ENCODE measurements at regions not wholly inside any gene's neighbourhood (a gene's known extent, or its start where the extent isn't known, plus 50 kb on each side); places are given as distances from the start of the nearest gene placed in this dataset.

GRCh38 chr1:91160363-91161075, 138.7 kb upstream of the ZNF644 start:
- peak in 1 of 42 donors; percentile 9 for DNase-seq
- intact Hi-C loops (cut with DNase I), result no loop called here

- peak in 1 of 42 donors; percentile 10 for DNase-seq
- intact Hi-C loops (cut with DNase I), result no loop called here
These were observed 131.5 kb upstream of the ZNF644 start for GRCh38 chr1:91153341-91153740.

GRCh38 chr1:91152331-91152730, 130.5 kb upstream of the ZNF644 start:
- intact Hi-C loops (cut with DNase I), result no loop called here
- no peak for DNase-seq

- no peak for DNase-seq
- intact Hi-C loops (cut with DNase I), result no loop called here
These were observed 129.9 kb upstream of the ZNF644 start for GRCh38 chr1:91151702-91152101.

GRCh38 chr1:91148641-91149069, 126.8 kb upstream of the ZNF644 start:
- intact Hi-C loops (cut with DNase I), result no loop called here
- DNase-seq, result peak in 4 of 42 donors; percentile 5 to 37 (median 17)

- no peak for DNase-seq
- intact Hi-C loops (cut with DNase I), result no loop called here
These were observed 120.0 kb upstream of the ZNF644 start for GRCh38 chr1:91141858-91142257.

GRCh38 chr1:91138959-91139358, 117.1 kb upstream of the ZNF644 start:
- DNase-seq, result no peak
- intact Hi-C loops (cut with DNase I), result no loop called here

- no peak for DNase-seq
- intact Hi-C loops (cut with DNase I), result no loop called here
These were observed 115.5 kb upstream of the ZNF644 start for GRCh38 chr1:91137173-91137852.

GRCh38 chr1:91135799-91136198, 114.0 kb upstream of the ZNF644 start:
- intact Hi-C loops (cut with DNase I), result no loop called here
- no peak for DNase-seq

GRCh38 chr1:91133248-91133647, 111.4 kb upstream of the ZNF644 start:
- intact Hi-C loops (cut with DNase I), result no loop called here
- DNase-seq, result no peak

GRCh38 chr1:91130256-91130985, 108.6 kb upstream of the ZNF644 start:
- DNase-seq, result no peak
- intact Hi-C loops (cut with DNase I), result no loop called here

- DNase-seq, result no peak
- intact Hi-C loops (cut with DNase I), result no loop called here
These were observed 107.6 kb upstream of the ZNF644 start for GRCh38 chr1:91129458-91129857.

- intact Hi-C loops (cut with DNase I), result no loop called here
- no peak for DNase-seq
These were observed 107.2 kb upstream of the ZNF644 start for GRCh38 chr1:91129017-91129416.

- intact Hi-C loops (cut with DNase I), result no loop called here
- peak in 5 of 42 donors; percentile 4 to 25 (median 9) for DNase-seq
These were observed 103.2 kb upstream of the ZNF644 start for GRCh38 chr1:91124989-91125417.

- intact Hi-C loops (cut with DNase I), result no loop called here
- no peak for DNase-seq
These were observed 102.6 kb upstream of the ZNF644 start for GRCh38 chr1:91124290-91124985.

GRCh38 chr1:91123773-91124172, 101.9 kb upstream of the ZNF644 start:
- intact Hi-C loops (cut with DNase I), result no loop called here
- DNase-seq, result no peak

GRCh38 chr1:91123319-91123718, 101.5 kb upstream of the ZNF644 start:
- no peak for DNase-seq

GRCh38 chr1:91122106-91122717, 100.4 kb upstream of the ZNF644 start:
- DNase-seq, result no peak
- intact Hi-C loops (cut with DNase I), result no loop called here

More at GRCh38 chr1:91123319-91123718, 101.5 kb upstream of the ZNF644 start:
- intact Hi-C loops (cut with DNase I), result no loop called here

- intact Hi-C loops (cut with DNase I), result no loop called here
- DNase-seq, result no peak
These were observed 99.5 kb upstream of the ZNF644 start for GRCh38 chr1:91121366-91121765.
